Effector memory CD8-positive, alpha-beta T cell (primary cell): ENCODE measurements at regions not wholly inside any gene's neighbourhood (a gene's known extent, or its start where the extent isn't known, plus 50 kb on each side); places are given as distances from the start of the nearest gene placed in this dataset.

ENCODE experiments used
- ATAC-seq: fragments of 150-1000 bp; cut with Tn5 transposase; replicated peaks from 2 replicates; pipeline ENCODE4 v1.10.0; 2021; ENCODE audit warnings: mild to moderate bottlenecking, moderate library complexity
- DNase-seq, 3 experiments: peaks; one replicate each; pipeline ENCODE4 v3.0.0; 2021
- H3K27ac Mint-ChIP-seq, 2 donors: one replicate each; pipeline ENCODE4 v1.8.0; 2022; ENCODE audit warnings: mild to moderate bottlenecking in 2 of 2, mixed read lengths in 2 of 2, moderate library complexity in 2 of 2
- H3K27me3 Mint-ChIP-seq, 2 donors: one replicate each; pipeline ENCODE4 v1.8.0; 2022; ENCODE audit warnings: mixed read lengths in 2 of 2
- H3K36me3 Mint-ChIP-seq: one replicate; pipeline ENCODE4 v1.8.0; 2022; ENCODE audit warnings: mild to moderate bottlenecking, moderate library complexity, mixed read lengths; ENCODE audit not compliant: insufficient read depth
- H3K4me1 Mint-ChIP-seq, 2 donors: one replicate each; pipeline ENCODE4 v1.8.0; 2022; ENCODE audit warnings: low read depth in 2 of 2, mixed read lengths in 2 of 2
- H3K4me3 Mint-ChIP-seq, 2 donors: one replicate each; pipeline ENCODE4 v1.8.0; 2022; ENCODE audit warnings: mild to moderate bottlenecking in 2 of 2, mixed read lengths in 2 of 2, moderate library complexity in 2 of 2
- H3K9me3 Mint-ChIP-seq, 2 donors: one replicate each; pipeline ENCODE4 v1.8.0; 2022; ENCODE audit warnings: mixed read lengths in 2 of 2

GRCh38 chr18:42425025-42425424, 470.0 kb downstream of the PIK3C3 start:
- Mint-ChIP-seq H3K36me3 (no peaks in the 10 kb centered on the region), H3K27ac (no peak overlapping the region), H3K27me3 (no peaks in the 10 kb centered on the region), H3K4me1 (no peaks in the 10 kb centered on the region), H3K4me3 (no peak overlapping the region), H3K9me3 (peaks cover 6 to 15% of the 10 kb centered on the region in 2 donors)
- ATAC-seq (no peak), DNase-seq (no peak)

GRCh38 chr18:42426496-42427015, 471.5 kb downstream of the PIK3C3 start:
- no peak overlapping the region for H3K27ac Mint-ChIP-seq
- H3K9me3 Mint-ChIP-seq: peaks cover 1 to 7% of the 10 kb centered on the region in 2 donors
- no peaks in the 10 kb centered on the region for H3K27me3 Mint-ChIP-seq

GRCh38 chr18:42429196-42429595, 474.2 kb downstream of the PIK3C3 start:
- no peaks in the 10 kb centered on the region for H3K36me3 Mint-ChIP-seq
- H3K9me3 Mint-ChIP-seq: peaks cover 3 to 14% of the 10 kb centered on the region in 2 donors
- H3K27ac Mint-ChIP-seq: no peak overlapping the region
- DNase-seq (no peak), ATAC-seq (no peak)
- no peaks in the 10 kb centered on the region for H3K4me1 Mint-ChIP-seq
- H3K27me3 Mint-ChIP-seq: no peaks in the 10 kb centered on the region
- H3K4me3 Mint-ChIP-seq: no peak overlapping the region

More at GRCh38 chr18:42426496-42427015, 471.5 kb downstream of the PIK3C3 start:
- ATAC-seq (no peak), DNase-seq (no peak)
- Mint-ChIP-seq H3K4me1 (no peaks in the 10 kb centered on the region), H3K4me3 (no peak overlapping the region), H3K36me3 (no peaks in the 10 kb centered on the region)

DNA sequence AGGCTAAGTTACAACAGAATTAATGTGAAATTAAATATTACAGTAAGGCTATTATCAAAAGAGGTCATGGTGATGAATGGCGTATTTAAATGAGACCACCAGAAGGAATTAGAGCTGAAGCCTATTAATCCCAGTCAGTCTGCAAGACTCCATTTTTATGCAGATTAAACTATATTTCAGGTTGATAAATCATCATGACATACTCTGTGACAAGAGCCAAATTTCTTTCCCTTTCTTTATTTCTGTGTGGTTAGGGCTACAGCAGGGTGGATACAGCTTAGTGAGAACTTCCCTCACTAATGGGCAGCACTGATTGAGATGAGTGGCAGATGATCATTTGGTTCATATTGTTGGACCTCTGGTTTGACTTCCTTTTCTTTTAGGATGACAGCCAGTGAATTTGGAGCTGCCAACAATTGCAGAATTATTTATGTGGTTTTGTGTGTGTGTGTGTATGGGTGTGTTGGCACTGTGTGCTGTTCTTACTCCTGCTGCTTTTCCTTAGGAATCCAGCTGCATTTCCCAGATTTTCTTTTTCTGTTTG, 481.3 kb downstream of the PIK3C3 start:
- H3K4me1 Mint-ChIP-seq: no peaks in the 10 kb centered on the region
- no peaks in the 10 kb centered on the region for H3K27me3 Mint-ChIP-seq
- DNase-seq (no peak), ATAC-seq (no peak)
- H3K27ac Mint-ChIP-seq: no peak overlapping the region
- no peak overlapping the region for H3K4me3 Mint-ChIP-seq
- H3K36me3 Mint-ChIP-seq: no peaks in the 10 kb centered on the region
- peaks cover 2 to 14% of the 10 kb centered on the region in 2 donors for H3K9me3 Mint-ChIP-seq

GRCh38 chr18:42437001-42437400, 482.0 kb downstream of the PIK3C3 start:
- Mint-ChIP-seq H3K4me1 (no peaks in the 10 kb centered on the region), H3K27ac (no peak overlapping the region), H3K4me3 (no peak overlapping the region), H3K36me3 (no peaks in the 10 kb centered on the region), H3K27me3 (no peaks in the 10 kb centered on the region), H3K9me3 (peaks cover 1 to 21% of the 10 kb centered on the region in 2 donors)
- DNase-seq: no peak
- no peak for ATAC-seq

DNA sequence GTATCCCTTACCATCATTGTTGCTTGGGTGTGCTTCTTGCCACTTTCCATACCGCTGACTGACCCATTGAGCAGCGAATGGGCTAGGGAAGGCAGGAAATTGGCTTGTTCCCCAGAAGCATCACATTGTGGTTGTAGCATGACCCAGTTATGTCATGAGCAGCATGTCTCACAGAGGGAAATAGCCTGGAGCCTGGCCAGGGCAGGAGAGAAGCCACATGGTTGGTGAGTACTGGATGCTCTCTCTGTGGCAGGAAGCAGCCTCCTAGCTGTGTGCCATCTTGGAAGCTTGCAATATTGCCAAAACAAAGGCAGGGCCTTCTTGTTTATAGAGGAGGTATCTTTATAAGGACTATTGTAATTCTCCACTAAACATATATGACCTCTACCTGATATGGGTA, 482.6 kb downstream of the PIK3C3 start:
- Mint-ChIP-seq H3K4me3 (no peak overlapping the region), H3K4me1 (no peaks in the 10 kb centered on the region), H3K36me3 (no peaks in the 10 kb centered on the region), H3K9me3 (peaks cover 0 to 24% of the 10 kb centered on the region in 2 donors), H3K27me3 (no peaks in the 10 kb centered on the region), H3K27ac (no peak overlapping the region)
- no peak for DNase-seq
- ATAC-seq: no peak

GRCh38 chr18:42442656-42443055, 487.6 kb downstream of the PIK3C3 start:
- H3K4me1 Mint-ChIP-seq: no peaks in the 10 kb centered on the region
- ATAC-seq (no peak), DNase-seq (no peak)
- no peak overlapping the region for H3K27ac Mint-ChIP-seq
- H3K36me3 Mint-ChIP-seq: no peaks in the 10 kb centered on the region
- no peaks in the 10 kb centered on the region for H3K27me3 Mint-ChIP-seq
- peaks cover 5 to 23% of the 10 kb centered on the region in 2 donors for H3K9me3 Mint-ChIP-seq
- no peak overlapping the region for H3K4me3 Mint-ChIP-seq

DNA sequence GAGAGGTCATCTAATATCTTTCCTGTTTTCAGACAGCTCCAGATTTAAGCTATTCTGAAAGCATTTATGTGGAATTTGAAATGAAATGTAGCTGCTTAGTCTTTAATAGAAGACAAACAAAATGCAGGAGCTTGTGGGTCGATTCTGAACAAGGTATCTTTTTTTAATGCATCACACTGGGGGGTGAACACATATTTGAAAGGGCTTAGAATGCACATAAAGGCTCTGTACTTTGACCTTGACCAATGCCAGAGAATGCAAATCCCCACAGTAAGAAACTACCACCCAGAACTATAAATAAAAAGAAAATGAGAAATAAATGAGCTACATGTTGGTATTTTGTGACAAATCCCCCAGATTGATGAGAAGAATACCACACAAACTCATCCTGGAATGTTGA, 489.3 kb downstream of the PIK3C3 start:
- Mint-ChIP-seq H3K4me1 (no peaks in the 10 kb centered on the region), H3K27ac (no peak overlapping the region), H3K36me3 (no peaks in the 10 kb centered on the region), H3K4me3 (no peak overlapping the region), H3K27me3 (no peaks in the 10 kb centered on the region), H3K9me3 (peaks cover 5 to 32% of the 10 kb centered on the region in 2 donors)
- no peak for DNase-seq
- ATAC-seq: no peak

- ATAC-seq: no peak
- H3K36me3 Mint-ChIP-seq: no peaks in the 10 kb centered on the region
Observed at GRCh38 chr18:42445359-42445758, 490.3 kb downstream of the PIK3C3 start.

GRCh38 chr18:42446195-42446594, 491.2 kb downstream of the PIK3C3 start:
- DNase-seq (no peak), ATAC-seq (no peak)
- no peak overlapping the region for H3K27ac Mint-ChIP-seq
- no peaks in the 10 kb centered on the region for H3K4me1 Mint-ChIP-seq
- no peak overlapping the region for H3K4me3 Mint-ChIP-seq
- peaks cover 6 to 31% of the 10 kb centered on the region in 2 donors for H3K9me3 Mint-ChIP-seq
- H3K36me3 Mint-ChIP-seq: no peaks in the 10 kb centered on the region
- H3K27me3 Mint-ChIP-seq: no peaks in the 10 kb centered on the region

More at GRCh38 chr18:42445359-42445758, 490.3 kb downstream of the PIK3C3 start:
- no peaks in the 10 kb centered on the region for H3K4me1 Mint-ChIP-seq
- H3K27me3 Mint-ChIP-seq: no peaks in the 10 kb centered on the region
- no peak for DNase-seq
- no peak overlapping the region for H3K27ac Mint-ChIP-seq
- peaks cover 5 to 32% of the 10 kb centered on the region in 2 donors for H3K9me3 Mint-ChIP-seq
- H3K4me3 Mint-ChIP-seq: no peak overlapping the region

DNA sequence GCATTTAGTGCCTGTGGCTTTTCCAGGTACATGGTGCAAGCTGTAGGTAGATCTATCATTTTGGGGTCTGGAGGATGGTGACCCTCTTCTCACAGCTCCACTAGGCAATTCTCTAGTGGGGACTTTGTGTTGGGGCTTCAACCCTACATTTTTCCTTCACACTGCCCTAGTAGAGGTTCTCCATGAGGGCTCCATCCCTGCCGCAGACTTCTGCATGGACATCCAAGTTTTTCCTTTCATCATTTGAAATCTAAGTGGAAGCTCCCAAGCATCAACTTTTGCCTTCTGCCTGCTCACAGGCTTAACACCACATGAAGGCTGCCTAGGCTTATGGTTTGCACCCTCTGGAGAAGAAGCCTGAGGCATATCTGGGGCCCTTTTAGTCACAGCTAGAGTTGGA, 492.7 kb downstream of the PIK3C3 start:
- Mint-ChIP-seq H3K9me3 (peaks cover 12 to 21% of the 10 kb centered on the region in 2 donors), H3K27me3 (no peaks in the 10 kb centered on the region), H3K27ac (no peak overlapping the region), H3K4me1 (no peaks in the 10 kb centered on the region), H3K36me3 (no peaks in the 10 kb centered on the region), H3K4me3 (no peak overlapping the region)
- no peak for ATAC-seq
- DNase-seq: no peak

GRCh38 chr18:42458226-42458625, 503.2 kb downstream of the PIK3C3 start:
- H3K9me3 Mint-ChIP-seq: peaks cover 2 to 6% of the 10 kb centered on the region in 2 donors
- no peaks in the 10 kb centered on the region for H3K4me1 Mint-ChIP-seq
- no peak for DNase-seq

DNA sequence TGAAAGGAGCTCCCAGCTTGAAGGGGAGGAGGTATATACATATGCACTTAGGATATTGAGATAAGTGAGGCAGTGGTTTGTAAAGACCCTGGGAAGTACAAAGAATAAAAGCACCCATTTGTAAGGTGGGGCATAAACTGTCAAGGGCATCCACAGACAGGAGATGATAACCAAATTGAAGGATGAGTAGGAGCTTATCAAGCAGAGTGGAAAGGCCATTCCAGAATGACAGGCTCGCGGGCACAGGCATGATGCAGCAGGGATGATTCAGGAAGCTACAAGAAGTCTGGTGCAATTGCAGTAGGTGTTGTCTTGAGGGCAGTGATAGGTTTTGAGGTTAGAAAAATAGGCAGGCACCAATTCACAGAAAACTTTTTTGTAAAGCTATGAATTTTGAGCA, 504.8 kb downstream of the PIK3C3 start:
- DNase-seq: no peak
- Mint-ChIP-seq H3K36me3 (peaks cover 2% of the 10 kb centered on the region), H3K4me3 (no peak overlapping the region), H3K27ac (no peak overlapping the region), H3K4me1 (no peaks in the 10 kb centered on the region), H3K9me3 (peaks cover 0 to 2% of the 10 kb centered on the region in 2 donors), H3K27me3 (no peaks in the 10 kb centered on the region)
- no peak for ATAC-seq

More at GRCh38 chr18:42458226-42458625, 503.2 kb downstream of the PIK3C3 start:
- peaks cover 2% of the 10 kb centered on the region for H3K36me3 Mint-ChIP-seq
- no peaks in the 10 kb centered on the region for H3K27me3 Mint-ChIP-seq
- H3K4me3 Mint-ChIP-seq: no peak overlapping the region
- ATAC-seq: no peak
- no peak overlapping the region for H3K27ac Mint-ChIP-seq

- H3K9me3 Mint-ChIP-seq: peaks cover 4 to 8% of the 10 kb centered on the region in 2 donors
- no peak overlapping the region for H3K27ac Mint-ChIP-seq
- no peak overlapping the region for H3K4me3 Mint-ChIP-seq
- H3K27me3 Mint-ChIP-seq: no peaks in the 10 kb centered on the region
- H3K4me1 Mint-ChIP-seq: no peaks in the 10 kb centered on the region
- ATAC-seq: no peak
- no peak for DNase-seq
- peaks cover 5% of the 10 kb centered on the region for H3K36me3 Mint-ChIP-seq
Observed at GRCh38 chr18:42471885-42472284, 516.9 kb downstream of the PIK3C3 start.
